HG03521 (cell line): ENCODE measurements at regions not wholly inside any gene's neighbourhood (a gene's known extent, or its start where the extent isn't known, plus 50 kb on each side); places are given as distances from the start of the nearest gene placed in this dataset.

Source experiments
- ATAC-seq: cut with Tn5 transposase; IDR thresholded peaks from one replicate; pipeline ENCODE4 v1.9.1; 2021; ENCODE audit warnings: mild to moderate bottlenecking, moderate library complexity; ENCODE audit not compliant: unreplicated experiment

DNA sequence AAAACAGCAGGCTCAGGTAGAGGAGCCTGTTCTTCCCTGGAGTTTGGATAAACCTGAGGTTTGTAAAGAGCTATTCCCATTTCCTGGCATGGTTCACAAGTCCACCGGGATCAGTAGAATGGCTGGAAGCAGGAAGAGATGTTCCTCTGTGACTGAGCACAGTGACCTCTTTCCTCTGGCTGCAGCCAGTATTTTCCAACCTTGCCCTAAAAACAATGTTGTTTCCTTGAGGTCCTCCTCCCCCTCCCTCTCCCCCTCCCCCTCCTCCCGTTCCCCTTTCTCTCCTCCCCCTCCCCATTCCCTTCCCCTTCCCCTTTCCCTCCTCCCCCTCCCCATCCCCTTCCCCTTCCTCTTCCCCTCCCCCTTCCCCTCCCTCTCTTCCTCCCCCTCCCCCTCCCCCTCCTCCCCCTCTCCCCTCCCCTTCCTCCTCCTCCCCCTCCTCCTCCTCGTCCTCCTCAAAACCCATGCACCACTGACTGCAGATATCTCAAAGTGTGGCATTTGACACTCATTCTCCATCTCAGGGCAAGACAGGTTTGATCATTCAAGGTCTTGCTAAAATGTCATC is 58.9 kb upstream of the MON1B start:
- ATAC-seq: no peak

DNA sequence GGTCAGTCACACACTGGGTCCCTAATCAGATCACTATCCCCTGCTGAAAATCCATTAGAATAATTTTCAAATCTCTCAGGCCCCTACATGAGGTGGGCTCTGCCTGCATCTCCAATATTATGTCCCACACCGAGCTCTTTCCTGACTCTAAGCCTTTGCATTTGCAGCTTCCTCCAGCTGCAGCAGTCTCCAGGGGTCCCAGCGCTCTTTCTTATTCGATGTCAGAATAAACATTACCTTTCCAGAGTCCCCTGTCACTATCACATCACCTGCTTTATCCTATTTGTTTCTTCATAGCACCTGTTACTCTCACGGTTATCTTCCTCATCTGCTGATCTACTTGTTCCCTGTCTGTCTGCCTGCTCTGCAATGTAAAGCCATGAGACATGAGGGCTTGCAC is 57.3 kb upstream of the MON1B start:
- no peak for ATAC-seq

DNA sequence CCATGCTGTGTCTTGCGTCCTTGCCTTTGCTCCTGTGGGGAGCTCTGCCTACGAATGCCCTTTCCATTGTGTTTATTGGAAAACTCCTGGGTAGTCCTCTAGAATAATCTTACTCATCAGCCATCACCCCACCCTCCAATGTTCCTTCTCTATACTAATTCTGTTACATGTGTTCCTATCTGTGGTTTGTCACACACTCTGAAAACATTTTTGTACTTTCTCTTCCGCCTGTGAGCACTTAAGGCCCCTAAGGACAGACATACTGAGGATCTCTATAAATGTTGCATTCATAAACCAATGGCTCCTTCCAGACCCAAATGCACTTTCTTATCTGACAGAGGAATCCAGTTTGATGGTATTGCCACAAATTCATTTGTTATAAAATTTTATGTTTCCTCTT is 53.9 kb upstream of the MON1B start:
- ATAC-seq: no peak
